ENCODE measurements at regions not wholly inside any gene's neighbourhood (a gene's known extent, or its start where the extent isn't known, plus 50 kb on each side); places are given as distances from the start of the nearest gene placed in this dataset.

DNA sequence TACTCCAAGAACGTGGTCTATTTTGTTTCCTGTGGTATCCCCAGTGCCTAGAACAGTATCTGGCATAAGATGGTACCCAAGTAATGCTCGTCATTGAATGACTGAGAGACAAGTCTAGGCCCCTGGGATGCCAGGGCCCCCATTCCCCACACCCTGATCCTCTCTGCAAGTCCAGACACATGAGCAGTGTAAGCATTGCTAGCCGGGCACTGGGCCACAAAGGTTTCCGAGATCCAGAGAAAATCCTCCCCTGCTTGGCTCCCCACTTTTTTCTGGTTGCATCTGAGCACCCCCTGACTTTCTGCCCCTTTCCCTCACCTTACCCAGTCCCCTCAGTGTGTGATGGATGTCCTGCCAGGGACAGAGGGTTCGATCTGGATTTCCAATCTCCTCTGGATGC is 160.1 kb upstream of the NECTIN1 start:
- no peak for DNase-seq (ENCODE audit: low read depth, low spot score)
- ChIA-PET POLR2A (no interaction called here), CTCF (no interaction called here)
- TF ChIP-seq, protein P1, sequence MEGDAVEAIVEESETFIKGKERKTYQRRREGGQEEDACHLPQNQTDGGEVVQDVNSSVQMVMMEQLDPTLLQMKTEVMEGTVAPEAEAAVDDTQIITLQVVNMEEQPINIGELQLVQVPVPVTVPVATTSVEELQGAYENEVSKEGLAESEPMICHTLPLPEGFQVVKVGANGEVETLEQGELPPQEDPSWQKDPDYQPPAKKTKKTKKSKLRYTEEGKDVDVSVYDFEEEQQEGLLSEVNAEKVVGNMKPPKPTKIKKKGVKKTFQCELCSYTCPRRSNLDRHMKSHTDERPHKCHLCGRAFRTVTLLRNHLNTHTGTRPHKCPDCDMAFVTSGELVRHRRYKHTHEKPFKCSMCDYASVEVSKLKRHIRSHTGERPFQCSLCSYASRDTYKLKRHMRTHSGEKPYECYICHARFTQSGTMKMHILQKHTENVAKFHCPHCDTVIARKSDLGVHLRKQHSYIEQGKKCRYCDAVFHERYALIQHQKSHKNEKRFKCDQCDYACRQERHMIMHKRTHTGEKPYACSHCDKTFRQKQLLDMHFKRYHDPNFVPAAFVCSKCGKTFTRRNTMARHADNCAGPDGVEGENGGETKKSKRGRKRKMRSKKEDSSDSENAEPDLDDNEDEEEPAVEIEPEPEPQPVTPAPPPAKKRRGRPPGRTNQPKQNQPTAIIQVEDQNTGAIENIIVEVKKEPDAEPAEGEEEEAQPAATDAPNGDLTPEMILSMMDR (IDR thresholded peaks at IDR 0.05; ENCODE audit: low read depth, low read length): no peak
- Histone ChIP-seq H3K27ac (ENCODE audit: low read depth, low read length) (no peak overlapping the region), H3K4me3 (ENCODE audit: low read depth, low read length) (no peak overlapping the region), H3K9me3 (ENCODE audit: control insufficient read depth, insufficient read depth, low read length) (no peaks in the 10 kb centered on the region), H3K27me3 (ENCODE audit: control insufficient read depth, insufficient read depth, low read length) (peaks cover 18% of the 10 kb centered on the region)

DNA sequence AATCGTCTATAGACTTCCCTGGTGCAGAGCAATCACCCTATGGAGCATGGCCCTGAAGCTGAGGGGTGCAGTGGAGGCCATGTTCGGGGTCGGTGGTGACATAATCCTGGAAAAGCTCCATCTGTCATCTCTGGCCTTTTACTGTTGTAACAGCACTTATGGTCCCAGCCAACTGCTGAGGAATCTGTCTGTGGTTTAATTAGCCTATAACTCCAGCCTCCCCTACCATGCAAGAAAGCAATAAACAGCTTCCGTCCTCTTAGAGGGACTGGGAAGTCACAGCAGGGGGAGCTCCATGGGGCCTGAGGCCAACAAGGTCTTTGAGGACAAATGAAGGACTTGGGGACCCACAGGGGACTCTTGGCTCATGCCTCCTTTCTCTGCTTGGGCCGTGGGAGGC is 159.1 kb upstream of the NECTIN1 start:
- Histone ChIP-seq H3K9me3 (ENCODE audit: control insufficient read depth, insufficient read depth, low read length) (no peaks in the 10 kb centered on the region), H3K27me3 (ENCODE audit: control insufficient read depth, insufficient read depth, low read length) (peaks cover 18% of the 10 kb centered on the region), H3K4me3 (ENCODE audit: low read depth, low read length) (no peak overlapping the region), H3K27ac (ENCODE audit: low read depth, low read length) (no peak overlapping the region)
- DNase-seq (ENCODE audit: low read depth, low spot score): no peak
- CTCF ChIA-PET: no interaction called here
- TF ChIP-seq, protein P1 (IDR thresholded peaks at IDR 0.05; ENCODE audit: low read depth, low read length): no peak
- POLR2A ChIA-PET: no interaction called here

DNA sequence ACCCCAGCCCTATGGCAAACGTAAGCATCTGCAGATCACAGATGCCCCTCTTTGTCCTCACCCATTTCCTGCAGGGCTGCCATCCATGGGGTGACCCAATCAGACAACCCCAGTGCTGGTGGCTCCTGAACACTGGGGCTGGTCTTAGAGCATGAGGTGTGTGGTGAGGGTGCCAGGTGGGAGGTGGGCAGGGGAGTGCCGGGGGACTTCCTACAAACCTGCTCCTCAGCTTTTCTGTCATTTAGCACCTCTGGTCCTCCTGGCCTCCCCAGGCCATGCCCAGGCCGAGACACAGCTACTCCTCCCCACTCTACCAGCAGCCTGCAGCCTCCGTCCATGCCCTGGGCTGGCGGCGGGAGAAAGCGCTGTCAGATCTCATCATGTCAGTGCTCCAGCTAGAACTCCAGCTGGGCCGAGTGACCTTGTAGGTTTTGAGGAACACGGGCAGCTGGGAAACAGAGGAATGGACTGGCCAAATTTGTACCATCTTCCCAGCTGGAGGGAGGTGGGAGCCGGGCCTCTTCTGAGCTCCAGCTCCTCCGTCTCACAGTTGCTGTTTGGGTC is 157.7 kb upstream of the NECTIN1 start:
- H3K27me3 ChIP-seq (ENCODE audit: control insufficient read depth, insufficient read depth, low read length): peaks cover 13% of the 10 kb centered on the region
- POLR2A ChIA-PET: no interaction called here
- CTCF ChIA-PET: no interaction called here

DNA sequence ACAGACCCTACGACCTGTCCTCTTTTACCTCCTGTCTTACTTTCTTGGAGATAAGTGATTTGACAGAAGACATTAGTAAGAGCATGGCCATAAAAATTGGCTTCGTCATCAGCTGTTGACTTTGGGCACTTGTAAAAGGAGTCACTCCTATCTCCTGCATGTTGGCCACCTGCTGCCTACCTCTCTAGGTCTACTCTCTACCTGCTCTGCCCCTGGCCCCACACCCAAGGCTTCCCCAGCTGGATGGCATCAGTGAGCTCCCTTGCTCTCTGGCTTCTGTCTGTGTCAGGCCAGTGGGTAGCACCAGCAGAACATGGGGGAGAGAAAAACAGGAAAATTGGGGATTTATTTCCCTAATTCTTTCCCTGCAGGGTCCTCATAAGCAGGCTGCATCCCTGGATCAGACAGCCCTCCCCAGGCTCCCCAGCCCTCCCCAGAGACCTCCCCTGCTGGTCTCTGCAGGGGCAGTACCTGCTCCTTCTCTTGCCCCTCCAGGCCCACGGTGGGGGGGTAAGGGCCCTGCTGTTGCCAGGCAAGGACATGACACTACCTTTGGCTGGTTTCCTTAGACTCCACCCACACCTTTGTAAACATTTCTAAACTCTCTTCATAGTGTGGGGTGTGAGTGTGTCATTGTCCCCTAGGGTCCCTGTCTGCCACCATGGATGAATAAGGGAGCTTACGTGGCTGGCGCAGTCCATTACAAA is 157.0 kb upstream of the NECTIN1 start:
- Histone ChIP-seq H3K4me3 (ENCODE audit: low read depth, low read length) (no peak overlapping the region), H3K9me3 (ENCODE audit: control insufficient read depth, insufficient read depth, low read length) (no peaks in the 10 kb centered on the region), H3K27me3 (ENCODE audit: control insufficient read depth, insufficient read depth, low read length) (peaks cover 10% of the 10 kb centered on the region), H3K27ac (ENCODE audit: low read depth, low read length) (no peak overlapping the region)
- CTCF ChIA-PET: no interaction called here
- POLR2A ChIA-PET: no interaction called here
- TF ChIP-seq, protein P1 (IDR thresholded peaks at IDR 0.05; ENCODE audit: low read depth, low read length): no peak
- no peak for DNase-seq (ENCODE audit: low read depth, low spot score)

More for the DNA sequence above, 157.7 kb upstream of the NECTIN1 start:
- TF ChIP-seq, protein P1 (IDR thresholded peaks at IDR 0.05; ENCODE audit: low read depth, low read length): no peak
- Histone ChIP-seq H3K27ac (ENCODE audit: low read depth, low read length) (no peak overlapping the region), H3K9me3 (ENCODE audit: control insufficient read depth, insufficient read depth, low read length) (no peaks in the 10 kb centered on the region), H3K4me3 (ENCODE audit: low read depth, low read length) (no peak overlapping the region)
- no peak for DNase-seq (ENCODE audit: low read depth, low spot score)

DNA sequence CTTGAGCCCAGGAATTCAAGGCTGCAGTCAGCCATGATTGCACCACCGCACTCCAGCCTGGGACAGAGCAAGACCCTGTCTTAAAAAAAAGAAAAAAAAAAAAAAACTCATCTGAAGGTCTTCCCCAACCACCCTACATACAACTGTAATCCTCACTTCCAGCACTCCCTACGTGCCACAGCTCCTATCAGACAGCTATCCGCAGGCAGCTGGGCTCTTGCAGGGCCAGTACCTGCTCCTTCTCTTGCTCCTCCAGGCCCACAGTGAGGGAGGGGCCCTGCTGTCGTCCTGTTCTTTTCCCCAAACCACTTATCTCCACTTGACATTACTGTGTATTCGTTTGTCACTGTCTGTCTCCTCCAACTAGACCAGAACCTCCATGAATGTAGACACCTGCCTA is 156.1 kb upstream of the NECTIN1 start:
- TF ChIP-seq, protein P1 (IDR thresholded peaks at IDR 0.05; ENCODE audit: low read depth, low read length): no peak
- DNase-seq (ENCODE audit: low read depth, low spot score): no peak
- peaks cover 10% of the 10 kb centered on the region for H3K27me3 ChIP-seq (ENCODE audit: control insufficient read depth, insufficient read depth, low read length)
- no peaks in the 10 kb centered on the region for H3K9me3 ChIP-seq (ENCODE audit: control insufficient read depth, insufficient read depth, low read length)
- no peak overlapping the region for H3K4me3 ChIP-seq (ENCODE audit: low read depth, low read length)
- POLR2A ChIA-PET: no interaction called here
- CTCF ChIA-PET: no interaction called here
- H3K27ac ChIP-seq (ENCODE audit: low read depth, low read length): no peak overlapping the region
